ENCODE measurements at regions not wholly inside any gene's neighbourhood (a gene's known extent, or its start where the extent isn't known, plus 50 kb on each side); places are given as distances from the start of the nearest gene placed in this dataset.

DNA sequence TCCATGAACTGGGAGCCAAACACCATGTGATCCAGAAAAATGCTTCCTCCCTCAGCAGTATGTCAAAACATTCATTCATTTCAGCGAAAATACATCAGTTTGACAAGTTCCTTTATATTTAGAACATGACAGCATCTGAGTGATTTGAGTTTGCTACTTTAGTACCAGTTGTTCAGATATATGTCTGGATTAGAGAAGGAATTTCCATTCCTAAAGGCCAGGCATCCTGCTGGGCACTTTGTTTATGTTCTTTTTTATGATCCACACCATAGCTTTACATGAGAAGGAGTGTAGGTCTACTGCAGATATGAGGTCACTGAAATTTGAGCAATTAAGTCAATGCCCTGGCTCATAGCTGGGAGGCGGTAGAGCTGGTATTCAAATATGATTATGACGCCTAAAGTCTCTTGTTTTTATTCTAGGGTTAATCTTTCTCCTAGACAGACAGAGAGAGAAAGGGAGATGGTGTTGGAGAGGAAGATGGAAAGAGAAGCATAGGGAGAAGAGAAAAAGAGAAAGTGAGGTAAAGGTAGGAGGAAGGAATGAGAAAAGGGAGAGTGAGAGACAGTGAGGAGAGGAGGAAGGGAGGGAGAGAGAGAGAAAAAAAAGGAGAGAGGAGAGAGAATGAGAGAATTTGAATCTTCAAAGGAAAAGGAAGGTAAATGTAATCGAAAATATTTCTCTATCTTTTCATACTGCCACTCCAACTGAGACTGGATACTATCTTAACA, 839.5 kb upstream of the FANCL start:
- TF ChIP-seq, protein P1, sequence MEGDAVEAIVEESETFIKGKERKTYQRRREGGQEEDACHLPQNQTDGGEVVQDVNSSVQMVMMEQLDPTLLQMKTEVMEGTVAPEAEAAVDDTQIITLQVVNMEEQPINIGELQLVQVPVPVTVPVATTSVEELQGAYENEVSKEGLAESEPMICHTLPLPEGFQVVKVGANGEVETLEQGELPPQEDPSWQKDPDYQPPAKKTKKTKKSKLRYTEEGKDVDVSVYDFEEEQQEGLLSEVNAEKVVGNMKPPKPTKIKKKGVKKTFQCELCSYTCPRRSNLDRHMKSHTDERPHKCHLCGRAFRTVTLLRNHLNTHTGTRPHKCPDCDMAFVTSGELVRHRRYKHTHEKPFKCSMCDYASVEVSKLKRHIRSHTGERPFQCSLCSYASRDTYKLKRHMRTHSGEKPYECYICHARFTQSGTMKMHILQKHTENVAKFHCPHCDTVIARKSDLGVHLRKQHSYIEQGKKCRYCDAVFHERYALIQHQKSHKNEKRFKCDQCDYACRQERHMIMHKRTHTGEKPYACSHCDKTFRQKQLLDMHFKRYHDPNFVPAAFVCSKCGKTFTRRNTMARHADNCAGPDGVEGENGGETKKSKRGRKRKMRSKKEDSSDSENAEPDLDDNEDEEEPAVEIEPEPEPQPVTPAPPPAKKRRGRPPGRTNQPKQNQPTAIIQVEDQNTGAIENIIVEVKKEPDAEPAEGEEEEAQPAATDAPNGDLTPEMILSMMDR (conservative IDR thresholded peaks at IDR 0.05) = no peak
- Mint-ChIP-seq H3K27ac (no peak overlapping the region), H3K36me3 (ENCODE audit: low read depth) (no peaks in the 10 kb centered on the region), H3K4me3 (no peak overlapping the region), H3K4me1 (peaks cover 6% of the 10 kb centered on the region), H3K27me3 (ENCODE audit: insufficient read depth) (no peaks in the 10 kb centered on the region), H3K9me3 (no peaks in the 10 kb centered on the region)
- no peaks in the 10 kb centered on the region for H3K9me3 ChIP-seq (ENCODE audit: control insufficient read depth, low read length)
- no peak overlapping the region for H3K27ac ChIP-seq (ENCODE audit: low read depth, low read length)
- WGBS, 2 experiments (ENCODE audit: insufficient coverage in 1 of 2, insufficient read length in 1 of 2) = 93 to 96% methylated on average over 3 of the region's 4 CpGs
- H3K4me1 ChIP-seq (ENCODE audit: control insufficient read depth, insufficient read depth, low read length) = no peaks in the 10 kb centered on the region
- no peak for DNase-seq
- H3K4me3 ChIP-seq (ENCODE audit: low read length) = no peak overlapping the region
- H3K27me3 ChIP-seq (ENCODE audit: control insufficient read depth, insufficient read depth, low read length, poor library complexity, severe bottlenecking) = no peaks in the 10 kb centered on the region
- H3K36me3 ChIP-seq (ENCODE audit: control insufficient read depth, insufficient read depth, low read length) = no peaks in the 10 kb centered on the region
- no peak overlapping the region for H3K9ac ChIP-seq (ENCODE audit: extremely low read depth, low read length, poor library complexity, severe bottlenecking)

DNA sequence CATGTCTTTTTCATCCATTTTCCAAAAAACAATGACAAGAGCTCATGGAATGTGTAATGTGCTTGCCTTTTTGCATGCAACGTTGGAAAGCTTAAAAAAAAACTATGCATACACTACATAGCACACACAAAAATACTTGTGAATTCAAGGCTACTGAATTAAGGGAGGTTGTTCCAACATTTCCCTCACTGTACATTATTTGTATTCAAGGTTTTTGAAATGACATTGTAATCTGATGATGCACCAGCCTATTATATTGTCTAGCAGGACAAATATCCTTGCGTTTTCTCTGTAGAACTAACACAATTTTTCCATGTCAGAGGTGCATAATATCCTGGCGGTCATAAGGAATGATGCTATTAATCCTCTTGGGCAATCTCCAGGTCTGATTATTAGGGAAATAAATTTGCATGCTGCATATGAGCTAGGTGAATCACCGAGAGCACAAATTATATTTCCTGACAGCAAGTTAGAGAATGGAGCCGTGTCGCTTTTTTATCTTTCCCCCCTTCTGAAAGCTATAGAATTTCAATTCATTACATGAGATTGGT, 836.9 kb upstream of the FANCL start:
- no peak overlapping the region for H3K4me3 Mint-ChIP-seq
- WGBS, 2 experiments (ENCODE audit: insufficient coverage in 1 of 2, insufficient read length in 1 of 2) = 92 to 94% methylated on average over 3 to 6 of the region's 6 CpGs
- DNase-seq = no peak
- no peak overlapping the region for H3K27ac ChIP-seq (ENCODE audit: low read depth, low read length)
- H3K36me3 Mint-ChIP-seq (ENCODE audit: low read depth) = no peaks in the 10 kb centered on the region
- TF ChIP-seq, protein P1 (conservative IDR thresholded peaks at IDR 0.05) = no peak
- H3K27me3 Mint-ChIP-seq (ENCODE audit: insufficient read depth) = no peaks in the 10 kb centered on the region
- H3K9me3 Mint-ChIP-seq = no peaks in the 10 kb centered on the region
- H3K9ac ChIP-seq (ENCODE audit: extremely low read depth, low read length, poor library complexity, severe bottlenecking) = no peak overlapping the region
- H3K27me3 ChIP-seq (ENCODE audit: control insufficient read depth, insufficient read depth, low read length, poor library complexity, severe bottlenecking) = no peaks in the 10 kb centered on the region
- H3K4me1 ChIP-seq (ENCODE audit: control insufficient read depth, insufficient read depth, low read length) = no peaks in the 10 kb centered on the region
- no peaks in the 10 kb centered on the region for H3K9me3 ChIP-seq (ENCODE audit: control insufficient read depth, low read length)
- H3K4me3 ChIP-seq (ENCODE audit: low read length) = no peak overlapping the region
- no peak overlapping the region for H3K27ac Mint-ChIP-seq
- H3K4me1 Mint-ChIP-seq = peaks cover 6% of the 10 kb centered on the region
- H3K36me3 ChIP-seq (ENCODE audit: control insufficient read depth, insufficient read depth, low read length) = no peaks in the 10 kb centered on the region

- H3K27me3 ChIP-seq (ENCODE audit: control insufficient read depth, insufficient read depth, low read length, poor library complexity, severe bottlenecking) = no peaks in the 10 kb centered on the region
- peaks cover 6% of the 10 kb centered on the region for H3K4me1 Mint-ChIP-seq
Measured at GRCh38 chr2:59077026-59077725, 836.1 kb upstream of the FANCL start.

More at GRCh38 chr2:59077026-59077725, 836.1 kb upstream of the FANCL start:
- H3K9me3 Mint-ChIP-seq = peaks cover 1% of the 10 kb centered on the region
- Histone ChIP-seq H3K9ac (ENCODE audit: extremely low read depth, low read length, poor library complexity, severe bottlenecking) (no peak overlapping the region), H3K4me3 (ENCODE audit: low read length) (no peak overlapping the region), H3K4me1 (ENCODE audit: control insufficient read depth, insufficient read depth, low read length) (no peaks in the 10 kb centered on the region), H3K9me3 (ENCODE audit: control insufficient read depth, low read length) (no peaks in the 10 kb centered on the region), H3K27ac (ENCODE audit: low read depth, low read length) (no peak overlapping the region), H3K36me3 (ENCODE audit: control insufficient read depth, insufficient read depth, low read length) (no peaks in the 10 kb centered on the region)
- H3K27me3 Mint-ChIP-seq (ENCODE audit: insufficient read depth) = no peaks in the 10 kb centered on the region
- TF ChIP-seq, protein P1 (conservative IDR thresholded peaks at IDR 0.05) = no peak
- DNase-seq = no peak
- 93 to 100% methylated on average over 1 to 6 of the region's 6 CpGs for WGBS, 2 experiments (ENCODE audit: insufficient coverage in 1 of 2, insufficient read length in 1 of 2)
- H3K36me3 Mint-ChIP-seq (ENCODE audit: low read depth) = no peaks in the 10 kb centered on the region
- H3K27ac Mint-ChIP-seq = no peak overlapping the region
- no peak overlapping the region for H3K4me3 Mint-ChIP-seq

Data from endodermal cell (in vitro differentiated cells).